ENCODE measurements at regions not wholly inside any gene's neighbourhood (a gene's known extent, or its start where the extent isn't known, plus 50 kb on each side); places are given as distances from the start of the nearest gene placed in this dataset.
A peak's percentile ranks its signal among the peaks of the same experiment; 100 is the strongest.
"Not testable (repeated sequence)": the region's sequence is repeated elsewhere in the genome, so short reads cannot be mapped to it uniquely, and the experiment has no call there.

DNA sequence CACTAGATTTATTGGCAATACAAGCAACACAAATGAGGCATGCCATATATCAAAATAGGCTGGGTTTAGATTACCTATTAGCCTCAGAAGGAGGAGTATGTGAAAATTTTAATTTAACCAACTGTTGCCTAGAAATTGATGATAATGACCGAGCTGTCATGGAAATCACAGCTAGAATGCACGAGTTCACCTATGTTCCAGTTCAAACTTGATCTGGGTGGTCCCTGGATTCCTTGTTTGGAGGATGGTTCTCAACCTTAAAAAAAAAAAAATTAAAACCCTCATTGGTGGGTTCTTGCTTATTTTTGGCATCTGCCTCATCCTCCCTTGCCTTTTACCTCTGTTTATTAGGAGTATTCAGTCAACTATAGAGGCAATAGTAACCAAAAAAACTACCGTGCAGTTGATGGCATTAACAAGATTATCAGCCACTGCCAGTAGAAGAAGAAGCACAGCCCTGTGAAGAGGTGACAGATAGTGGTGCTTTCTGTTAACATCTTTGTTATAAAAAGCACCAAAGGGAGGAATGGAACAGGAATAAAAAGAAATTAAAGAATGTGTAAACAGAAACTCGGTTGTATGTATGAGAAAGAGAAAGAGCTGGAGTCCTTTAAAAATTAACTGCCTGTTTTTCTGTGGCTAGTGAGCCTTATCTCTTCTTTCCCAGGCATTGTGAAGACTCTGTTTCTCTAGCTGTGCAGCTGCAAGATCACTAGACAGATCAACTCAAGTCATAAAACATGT is 106.4 kb downstream of the ZNF429 start:
- ATAC-seq = no peak
- Histone ChIP-seq H3K4me3 (no peak overlapping the region), H3K4me1 (ENCODE audit: low read depth) (peaks cover 3% of the 10 kb centered on the region), H3K36me3 (ENCODE audit: low read depth) (no peaks in the 10 kb centered on the region), H3K9me3 (no peaks in the 10 kb centered on the region)
- DNase-seq = no peak
- no peak for TF ChIP-seq CTCF (IDR thresholded peaks at IDR 0.05)
- intact Hi-C loops (cut with DNase I, micrococcal nuclease) = no loop called here

DNA sequence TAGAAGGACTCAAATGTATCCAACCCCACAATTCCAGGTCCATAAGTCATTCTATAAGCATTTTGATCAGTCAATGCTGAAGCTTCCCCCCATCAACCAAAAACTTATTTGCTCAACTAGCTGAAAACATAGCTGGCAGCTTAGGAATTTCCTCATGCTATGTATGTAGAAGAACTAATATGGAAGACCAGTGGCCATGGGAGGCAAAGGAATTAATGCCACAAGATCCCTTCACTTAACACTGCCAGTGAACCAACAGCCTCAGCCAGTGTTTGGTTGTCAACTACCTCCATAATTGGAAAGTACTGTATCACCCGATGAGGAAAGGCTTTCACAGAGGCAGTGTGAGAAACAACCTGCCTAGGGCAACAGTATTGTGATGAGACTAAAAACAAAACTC is 105.4 kb downstream of the ZNF429 start:
- no peak for TF ChIP-seq CTCF (IDR thresholded peaks at IDR 0.05)
- Histone ChIP-seq H3K9me3 (no peaks in the 10 kb centered on the region), H3K4me1 (ENCODE audit: low read depth) (peaks cover 3% of the 10 kb centered on the region), H3K4me3 (no peak overlapping the region), H3K36me3 (ENCODE audit: low read depth) (no peaks in the 10 kb centered on the region)
- DNase-seq = no peak
- intact Hi-C loops (cut with DNase I, micrococcal nuclease) = no loop called here
- no peak for ATAC-seq

- no peak overlapping the region for H3K4me3 ChIP-seq
- no peak for ATAC-seq
- no peak for TF ChIP-seq CTCF (IDR thresholded peaks at IDR 0.05)
- intact Hi-C loops (cut with DNase I, micrococcal nuclease) = no loop called here
- H3K9me3 ChIP-seq = no peaks in the 10 kb centered on the region
- peaks cover 3% of the 10 kb centered on the region for H3K4me1 ChIP-seq (ENCODE audit: low read depth)
- H3K36me3 ChIP-seq (ENCODE audit: low read depth) = no peaks in the 10 kb centered on the region
- DNase-seq = no peak
These were observed 104.9 kb downstream of the ZNF429 start for GRCh38 chr19:21610341-21610740.

DNA sequence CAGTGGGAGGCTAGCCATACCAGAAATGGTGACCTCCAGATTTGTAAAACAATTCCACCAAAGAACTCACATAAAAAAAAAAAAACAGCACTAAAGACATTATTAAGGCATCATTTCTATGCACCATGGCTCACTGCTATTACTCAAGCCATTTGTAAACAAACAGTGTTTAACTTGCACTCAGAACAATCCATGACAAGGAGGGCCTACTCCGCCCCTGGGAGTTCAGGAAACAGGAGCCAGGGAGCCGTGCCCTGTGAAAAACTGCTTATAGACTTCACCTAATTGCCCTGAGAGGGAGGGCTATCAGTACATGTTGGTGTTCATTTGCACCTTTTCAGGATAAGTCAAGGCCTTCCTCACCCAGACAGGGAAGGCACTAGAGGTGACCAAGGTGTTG is 103.2 kb downstream of the ZNF429 start:
- peak; percentile 54 for ATAC-seq

DNA sequence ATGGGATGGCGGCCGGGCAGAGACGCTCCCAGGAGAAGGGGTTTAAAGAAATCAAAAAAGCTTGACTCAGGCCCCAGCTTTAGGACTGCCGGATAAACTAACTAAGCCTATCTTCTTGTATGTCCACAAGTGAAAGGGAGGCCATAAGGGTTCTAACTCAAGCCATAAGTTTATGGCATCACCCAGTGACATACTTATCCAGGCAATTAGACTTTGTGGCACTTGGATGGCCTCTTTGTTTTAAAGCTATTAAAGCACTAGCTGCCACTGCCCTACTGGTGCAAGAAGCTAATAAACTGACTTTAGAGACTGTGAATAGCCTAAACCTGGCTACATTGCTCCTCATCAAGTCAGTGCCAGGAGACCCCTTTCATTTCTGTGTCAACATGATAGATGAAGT is 102.0 kb downstream of the ZNF429 start:
- no peaks in the 10 kb centered on the region for H3K9me3 ChIP-seq
- H3K36me3 ChIP-seq (ENCODE audit: low read depth) = no peaks in the 10 kb centered on the region
- no peak overlapping the region for H3K4me3 ChIP-seq
- peaks cover 20% of the 10 kb centered on the region for H3K4me1 ChIP-seq (ENCODE audit: low read depth)
- ATAC-seq = peak; percentile 55
- intact Hi-C loops (cut with DNase I, micrococcal nuclease) = no loop called here
- no peak for TF ChIP-seq CTCF (IDR thresholded peaks at IDR 0.05)
- no peak for DNase-seq

More for the DNA sequence above, 103.2 kb downstream of the ZNF429 start:
- no peak for TF ChIP-seq CTCF (IDR thresholded peaks at IDR 0.05)
- intact Hi-C loops (cut with DNase I, micrococcal nuclease) = no loop called here
- Histone ChIP-seq H3K4me3 (no peak overlapping the region), H3K4me1 (ENCODE audit: low read depth) (peaks cover 14% of the 10 kb centered on the region), H3K9me3 (no peaks in the 10 kb centered on the region), H3K36me3 (ENCODE audit: low read depth) (no peaks in the 10 kb centered on the region)
- DNase-seq = peak in 1 of 3 donors; percentile 44

- H3K4me1 ChIP-seq (ENCODE audit: low read depth) = peaks cover 20% of the 10 kb centered on the region
- ATAC-seq; DNase-seq; intact Hi-C loops (cut with DNase I, micrococcal nuclease); H3K4me3 ChIP-seq; H3K36me3 ChIP-seq (ENCODE audit: low read depth); H3K9me3 ChIP-seq: not testable (repeated sequence)
These were observed 101.6 kb downstream of the ZNF429 start for GRCh38 chr19:21607011-21607410.

GRCh38 chr19:21606326-21606725 is 100.9 kb downstream of the ZNF429 start:
- H3K4me3 ChIP-seq; H3K9me3 ChIP-seq; ATAC-seq; intact Hi-C loops (cut with DNase I, micrococcal nuclease); DNase-seq; H3K36me3 ChIP-seq (ENCODE audit: low read depth): not testable (repeated sequence)
- H3K4me1 ChIP-seq (ENCODE audit: low read depth) = peaks cover 20% of the 10 kb centered on the region

Data from mucosa of descending colon (tissue), 3 donors.